Gastrocnemius medialis (tissue), 4 donors: ENCODE measurements at regions not wholly inside any gene's neighbourhood (a gene's known extent, or its start where the extent isn't known, plus 50 kb on each side); places are given as distances from the start of the nearest gene placed in this dataset.

Source experiments
- CTCF ChIP-seq, 5 experiments: fragments of 450-650 bp in 3 of 5; fragments of 200-600 bp in 2 of 5; sonication (generic) in 2 of 5; IDR thresholded peaks in 4 of 5; conservative IDR thresholded peaks in 1 of 5; 1 replicate in 4 of 5; 2 replicates in 1 of 5; pipeline ENCODE4 v1.5.1; 2016 to 2019; ENCODE audit warnings: antibody characterized with exemption in 5 of 5, mild to moderate bottlenecking in 3 of 5, moderate library complexity in 3 of 5
- POLR2A ChIP-seq, 2 donors: fragments of 450-650 bp; IDR thresholded peaks; one replicate each; pipeline ENCODE4 v1.6.1; 2017; ENCODE audit warnings: antibody characterized with exemption in 2 of 2, mild to moderate bottlenecking in 2 of 2, moderate library complexity in 2 of 2

- no peak for TF ChIP-seq CTCF (IDR thresholded peaks at IDR 0.05 in 4 of 5, conservative IDR thresholded peaks at IDR 0.05 in 1 of 5)
- no peak for TF ChIP-seq POLR2A (IDR thresholded peaks at IDR 0.05)
These were observed 67.8 kb upstream of the DCBLD2 start for GRCh38 chr3:98969295-98969694.
